ENCODE measurements at regions not wholly inside any gene's neighbourhood (a gene's known extent, or its start where the extent isn't known, plus 50 kb on each side); places are given as distances from the start of the nearest gene placed in this dataset.
"Not testable (repeated sequence)": the region's sequence is repeated elsewhere in the genome, so short reads cannot be mapped to it uniquely, and the experiment has no call there.

DNA sequence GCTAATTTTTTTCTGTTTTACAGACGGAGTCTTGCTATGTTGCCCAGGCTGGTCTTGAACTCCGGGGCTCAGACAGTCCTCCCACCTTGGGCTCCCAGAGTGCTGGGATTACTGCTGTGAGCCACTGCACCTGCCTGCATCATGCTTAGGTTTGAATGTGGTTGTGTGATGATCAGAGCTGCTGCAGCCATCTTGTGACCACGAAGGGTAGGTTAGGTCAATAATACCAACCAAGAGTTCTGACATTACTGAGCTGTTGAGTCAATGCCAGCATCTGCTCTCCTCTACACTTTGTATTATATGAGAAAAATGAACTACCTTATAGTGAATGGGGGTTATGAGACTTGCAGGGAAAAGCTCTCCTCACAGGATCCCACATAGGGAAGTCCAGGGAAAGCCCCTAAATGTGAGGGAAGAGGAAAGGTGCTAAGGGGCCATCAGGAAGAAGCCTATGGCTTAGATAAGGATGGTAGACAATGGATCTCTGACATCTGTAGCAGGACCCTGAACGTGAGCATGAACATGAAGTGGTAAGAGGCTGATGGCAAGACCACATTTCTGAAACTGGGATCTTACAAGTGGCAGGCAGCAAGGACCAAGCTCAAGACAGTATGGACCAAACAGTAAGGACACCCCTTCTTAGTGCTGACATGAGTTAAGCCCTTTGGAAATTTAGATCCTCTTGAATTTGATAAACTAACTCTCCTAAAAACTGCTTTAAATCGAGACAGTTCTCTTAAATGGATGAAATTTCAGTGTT lies 75.7 kb upstream of the ZNF169 start:
- no peak overlapping the region for H3K4me3 ChIP-seq (ENCODE audit: low read length)
- no peaks in the 10 kb centered on the region for H3K4me1 ChIP-seq (ENCODE audit: insufficient read depth, low read length)
- ChIA-PET CTCF (no interaction called here), POLR2A (no interaction called here)
- intact Hi-C loops (cut with DNase I, micrococcal nuclease) = no loop called here
- Mint-ChIP-seq H3K9me3 (no peaks in the 10 kb centered on the region), H3K4me1 (ENCODE audit: low read depth) (peaks cover 44% of the 10 kb centered on the region), H3K36me3 (ENCODE audit: low read depth) (peaks cover 39% of the 10 kb centered on the region), H3K27me3 (no peaks in the 10 kb centered on the region), H3K4me3 (no peak overlapping the region), H3K27ac (peak overlapping the region; percentile 27)
- H3K9me3 ChIP-seq (ENCODE audit: control insufficient read depth in 1 of 2, insufficient read depth in 1 of 2, low read length in 2 of 2) = peaks cover 0 to 3% of the 10 kb centered on the region in 2 experiments
- no peaks in the 10 kb centered on the region for H3K27me3 ChIP-seq (ENCODE audit: control insufficient read depth in 1 of 2, insufficient read depth in 2 of 2, low read length in 2 of 2)
- H3K27ac ChIP-seq (ENCODE audit: low read depth in 1 of 2, low read length in 2 of 2) = no peak overlapping the region
- no peaks in the 10 kb centered on the region for H3K36me3 ChIP-seq (ENCODE audit: insufficient read depth, low read length)
- DNase-seq (no peak), ATAC-seq (ENCODE audit: poor library complexity) (no peak)
- TF ChIP-seq, protein P1, sequence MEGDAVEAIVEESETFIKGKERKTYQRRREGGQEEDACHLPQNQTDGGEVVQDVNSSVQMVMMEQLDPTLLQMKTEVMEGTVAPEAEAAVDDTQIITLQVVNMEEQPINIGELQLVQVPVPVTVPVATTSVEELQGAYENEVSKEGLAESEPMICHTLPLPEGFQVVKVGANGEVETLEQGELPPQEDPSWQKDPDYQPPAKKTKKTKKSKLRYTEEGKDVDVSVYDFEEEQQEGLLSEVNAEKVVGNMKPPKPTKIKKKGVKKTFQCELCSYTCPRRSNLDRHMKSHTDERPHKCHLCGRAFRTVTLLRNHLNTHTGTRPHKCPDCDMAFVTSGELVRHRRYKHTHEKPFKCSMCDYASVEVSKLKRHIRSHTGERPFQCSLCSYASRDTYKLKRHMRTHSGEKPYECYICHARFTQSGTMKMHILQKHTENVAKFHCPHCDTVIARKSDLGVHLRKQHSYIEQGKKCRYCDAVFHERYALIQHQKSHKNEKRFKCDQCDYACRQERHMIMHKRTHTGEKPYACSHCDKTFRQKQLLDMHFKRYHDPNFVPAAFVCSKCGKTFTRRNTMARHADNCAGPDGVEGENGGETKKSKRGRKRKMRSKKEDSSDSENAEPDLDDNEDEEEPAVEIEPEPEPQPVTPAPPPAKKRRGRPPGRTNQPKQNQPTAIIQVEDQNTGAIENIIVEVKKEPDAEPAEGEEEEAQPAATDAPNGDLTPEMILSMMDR (IDR thresholded peaks at IDR 0.05) = no peak

DNA sequence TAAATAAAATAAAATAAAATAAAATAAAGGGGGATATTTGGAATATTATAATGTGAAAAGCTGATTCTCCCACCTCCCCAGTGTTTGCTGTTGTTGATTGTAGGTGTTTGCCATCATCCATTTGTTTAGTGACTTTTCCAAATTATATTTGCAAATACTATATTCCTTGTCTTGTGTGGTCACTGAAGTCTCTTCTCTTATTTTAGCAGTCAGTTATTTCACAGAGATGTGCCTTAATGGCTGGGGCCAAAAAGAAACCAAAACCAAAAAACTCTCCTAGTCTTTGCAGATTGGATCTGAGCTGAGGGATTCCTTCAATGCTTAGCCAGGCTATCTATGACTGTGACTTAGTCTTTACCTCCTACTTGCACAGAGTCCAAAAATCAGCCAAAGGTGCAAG lies 70.9 kb upstream of the ZNF169 start:
- H3K27ac Mint-ChIP-seq = no peak overlapping the region
- peaks cover 6% of the 10 kb centered on the region for H3K4me1 Mint-ChIP-seq (ENCODE audit: low read depth)
- ChIA-PET CTCF (no interaction called here), POLR2A (no interaction called here)
- no peaks in the 10 kb centered on the region for H3K27me3 Mint-ChIP-seq
- TF ChIP-seq, protein P1 (IDR thresholded peaks at IDR 0.05) = no peak
- Histone ChIP-seq H3K27ac (ENCODE audit: low read depth in 1 of 2, low read length in 2 of 2) (no peak overlapping the region), H3K27me3 (ENCODE audit: control insufficient read depth in 1 of 2, insufficient read depth in 2 of 2, low read length in 2 of 2) (no peaks in the 10 kb centered on the region), H3K9me3 (ENCODE audit: control insufficient read depth in 1 of 2, insufficient read depth in 1 of 2, low read length in 2 of 2) (peaks cover 2 to 9% of the 10 kb centered on the region in 2 experiments), H3K4me1 (ENCODE audit: insufficient read depth, low read length) (no peaks in the 10 kb centered on the region), H3K4me3 (ENCODE audit: low read length) (no peak overlapping the region), H3K36me3 (ENCODE audit: insufficient read depth, low read length) (no peaks in the 10 kb centered on the region)
- peaks cover 40% of the 10 kb centered on the region for H3K36me3 Mint-ChIP-seq (ENCODE audit: low read depth)
- intact Hi-C loops (cut with DNase I, micrococcal nuclease) = no loop called here
- H3K4me3 Mint-ChIP-seq = no peak overlapping the region
- H3K9me3 Mint-ChIP-seq = no peaks in the 10 kb centered on the region
- no peak for ATAC-seq (ENCODE audit: poor library complexity)
- DNase-seq = no peak

DNA sequence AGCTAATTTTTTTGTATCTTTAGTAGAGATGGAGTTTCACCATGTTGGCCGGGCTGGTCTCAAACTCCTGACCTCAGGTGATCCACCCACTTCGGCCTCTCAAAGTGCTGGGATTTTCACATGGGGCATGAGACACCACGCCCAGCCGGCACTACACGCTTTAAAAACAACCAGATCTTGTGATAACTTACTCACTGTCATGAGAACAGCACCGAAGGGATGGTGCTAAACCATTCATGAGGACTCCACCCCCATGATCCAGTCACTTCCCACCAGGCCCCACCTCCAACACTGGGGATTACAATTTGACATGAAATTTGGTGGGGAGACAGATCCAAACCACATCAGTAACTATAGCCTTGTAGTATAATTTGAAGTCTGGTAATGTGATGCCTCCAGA lies 67.4 kb upstream of the ZNF169 start:
- DNase-seq; H3K27ac ChIP-seq (ENCODE audit: low read depth in 1 of 2, low read length in 2 of 2); H3K36me3 ChIP-seq (ENCODE audit: insufficient read depth, low read length); H3K27ac Mint-ChIP-seq; H3K4me1 Mint-ChIP-seq (ENCODE audit: low read depth); H3K4me3 Mint-ChIP-seq; H3K27me3 Mint-ChIP-seq; H3K4me1 ChIP-seq (ENCODE audit: insufficient read depth, low read length); ATAC-seq (ENCODE audit: poor library complexity); H3K27me3 ChIP-seq (ENCODE audit: control insufficient read depth in 1 of 2, insufficient read depth in 2 of 2, low read length in 2 of 2); POLR2A ChIA-PET; H3K4me3 ChIP-seq (ENCODE audit: low read length); CTCF ChIA-PET: not testable (repeated sequence)
- Mint-ChIP-seq H3K9me3 (peaks cover 14% of the 10 kb centered on the region), H3K36me3 (ENCODE audit: low read depth) (peaks cover 60% of the 10 kb centered on the region)
- H3K9me3 ChIP-seq (ENCODE audit: control insufficient read depth in 1 of 2, insufficient read depth in 1 of 2, low read length in 2 of 2) = peaks cover 19 to 20% of the 10 kb centered on the region in 2 experiments
- intact Hi-C loops (cut with DNase I, micrococcal nuclease) = loop anchor here in 1 of 2 experiments (5.0 kb wide), 1 partner anchor 44 kb away; no protein-coding TSS in a partner anchor

DNA sequence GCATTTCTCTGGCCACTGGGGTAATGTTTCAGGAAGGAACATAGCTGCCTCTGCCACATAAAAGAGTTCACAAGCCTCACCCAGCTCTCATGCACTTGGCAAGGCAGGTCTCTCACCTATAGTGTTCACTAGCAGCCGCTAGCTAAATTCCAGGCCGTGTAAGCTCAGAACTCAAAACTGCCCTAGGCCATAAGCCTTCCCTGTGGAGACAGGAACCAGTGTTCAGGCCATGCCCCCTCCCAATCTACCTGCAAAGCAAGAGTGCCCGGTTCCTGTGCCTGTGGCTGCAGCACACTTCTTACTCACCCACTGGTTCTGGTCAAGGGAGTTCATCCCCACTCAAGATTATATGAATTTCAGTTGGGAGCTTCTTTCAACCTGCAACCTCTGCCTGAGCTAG lies 60.7 kb upstream of the ZNF169 start:
- DNase-seq (no peak), ATAC-seq (ENCODE audit: poor library complexity) (no peak)
- Mint-ChIP-seq H3K9me3 (peaks cover 14% of the 10 kb centered on the region), H3K27me3 (no peaks in the 10 kb centered on the region), H3K4me1 (ENCODE audit: low read depth) (no peaks in the 10 kb centered on the region), H3K27ac (no peak overlapping the region), H3K36me3 (ENCODE audit: low read depth) (peaks cover 46% of the 10 kb centered on the region), H3K4me3 (no peak overlapping the region)
- no peaks in the 10 kb centered on the region for H3K27me3 ChIP-seq (ENCODE audit: control insufficient read depth in 1 of 2, insufficient read depth in 2 of 2, low read length in 2 of 2)
- ChIA-PET CTCF (no interaction called here), POLR2A (no interaction called here)
- intact Hi-C loops (cut with DNase I, micrococcal nuclease) = no loop called here
- TF ChIP-seq, protein P1 (IDR thresholded peaks at IDR 0.05) = no peak
- no peaks in the 10 kb centered on the region for H3K4me1 ChIP-seq (ENCODE audit: insufficient read depth, low read length)
- no peaks in the 10 kb centered on the region for H3K36me3 ChIP-seq (ENCODE audit: insufficient read depth, low read length)
- H3K9me3 ChIP-seq (ENCODE audit: control insufficient read depth in 1 of 2, insufficient read depth in 1 of 2, low read length in 2 of 2) = peaks cover 16 to 17% of the 10 kb centered on the region in 2 experiments
- no peak overlapping the region for H3K27ac ChIP-seq (ENCODE audit: low read depth in 1 of 2, low read length in 2 of 2)
- H3K4me3 ChIP-seq (ENCODE audit: low read length) = no peak overlapping the region

Data from CD4-positive, alpha-beta T cell (primary cell).